Effector CD4-positive, alpha-beta T cell (primary cell): ENCODE measurements at regions not wholly inside any gene's neighbourhood (a gene's known extent, or its start where the extent isn't known, plus 50 kb on each side); places are given as distances from the start of the nearest gene placed in this dataset.

Experiments used
- DNase-seq: peaks from one replicate; pipeline ENCODE4 v3.0.0-alpha.2; 2020

DNA sequence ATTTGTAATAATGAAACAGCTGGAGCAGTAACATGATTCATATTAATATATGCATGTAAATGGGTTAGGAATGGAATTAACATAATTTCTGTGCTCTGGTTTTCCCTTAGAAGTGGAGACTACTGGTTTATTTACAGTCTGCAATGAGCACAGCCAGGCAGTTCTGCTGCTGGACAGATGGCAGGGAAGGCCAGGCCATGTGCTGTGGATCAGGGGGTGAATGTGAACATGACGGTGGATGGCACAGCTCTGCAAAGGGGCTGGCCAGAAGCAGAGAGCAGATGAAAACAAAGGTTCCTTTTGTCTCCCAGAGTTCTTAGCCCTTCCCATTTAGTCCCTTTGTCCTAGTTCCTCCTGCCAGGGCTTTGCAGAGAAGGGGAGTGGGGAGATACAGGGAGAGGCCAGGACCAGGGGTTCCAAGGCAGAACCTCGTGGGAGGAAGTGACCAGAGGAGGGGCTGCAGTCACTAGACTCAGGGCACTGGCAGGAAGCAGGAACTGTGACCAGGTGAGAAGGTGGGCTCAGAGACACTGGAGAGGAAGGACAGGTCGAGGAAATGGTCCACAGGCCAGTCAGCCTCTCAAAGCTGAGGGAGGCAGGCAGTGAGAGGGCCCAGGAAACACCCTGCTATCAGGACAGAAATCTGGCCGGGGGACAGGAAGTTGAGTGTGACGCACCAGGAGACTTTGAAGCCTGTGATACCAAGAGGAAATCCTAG lies 112.9 kb upstream of the ATP8B1 start:
- no peak for DNase-seq

DNA sequence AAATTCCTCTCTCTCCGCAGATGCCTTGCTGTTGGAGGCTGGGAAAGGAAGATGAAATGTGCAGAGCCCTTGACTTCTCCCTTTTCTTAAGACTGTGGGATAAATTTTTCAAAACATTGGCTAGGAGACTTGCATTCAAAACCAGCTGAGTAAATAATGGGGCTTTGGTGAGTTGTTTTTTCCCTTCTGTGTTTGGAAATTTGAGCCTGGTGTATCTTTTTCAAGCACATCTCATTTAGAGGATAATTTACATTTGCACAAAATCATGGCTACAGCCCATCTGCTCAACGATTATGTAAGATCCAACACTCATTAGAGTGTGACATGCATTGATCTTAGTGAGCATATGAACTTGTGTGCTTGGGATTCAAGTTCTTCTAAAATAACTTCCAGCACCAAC lies 112.1 kb upstream of the ATP8B1 start:
- no peak for DNase-seq

DNA sequence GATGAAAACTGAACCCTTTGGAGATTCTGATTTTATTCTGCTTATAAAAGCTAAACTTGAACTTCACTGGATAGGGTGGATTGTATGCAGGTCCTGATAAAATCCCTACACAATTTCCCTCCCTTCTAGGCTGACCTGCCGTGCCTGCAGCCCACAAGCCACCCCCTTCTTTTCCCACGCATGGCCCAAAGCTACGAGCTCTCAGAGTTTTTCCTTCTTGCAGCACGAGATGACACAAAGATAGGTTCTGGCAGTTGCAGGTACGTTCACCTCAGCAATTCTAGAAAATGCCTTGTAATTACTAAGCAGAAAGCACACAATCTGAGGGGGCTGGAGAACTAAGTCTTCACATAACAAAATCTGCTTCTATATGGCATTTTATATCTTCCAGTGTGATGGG lies 110.6 kb upstream of the ATP8B1 start:
- no peak for DNase-seq

DNA sequence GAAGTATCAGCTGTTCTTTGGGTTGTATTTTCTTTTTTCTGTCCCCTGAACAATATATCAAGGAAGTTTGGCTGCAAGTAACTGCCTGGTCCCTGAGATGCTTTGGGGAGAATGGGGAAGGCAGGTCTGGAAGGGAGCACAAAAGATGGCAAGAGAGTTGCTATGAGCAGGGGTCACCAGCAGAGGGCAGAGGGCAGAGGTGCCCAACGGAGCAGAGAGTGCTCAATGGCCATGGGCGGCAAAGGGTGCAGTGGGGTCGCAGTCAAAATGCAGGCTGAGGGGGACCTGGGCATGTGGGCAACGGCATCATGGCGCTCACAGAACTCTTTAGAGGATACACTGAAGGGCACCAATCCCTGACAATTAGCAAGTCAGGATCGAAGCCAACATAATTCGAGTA lies 107.7 kb upstream of the ATP8B1 start:
- DNase-seq, result no peak

DNA sequence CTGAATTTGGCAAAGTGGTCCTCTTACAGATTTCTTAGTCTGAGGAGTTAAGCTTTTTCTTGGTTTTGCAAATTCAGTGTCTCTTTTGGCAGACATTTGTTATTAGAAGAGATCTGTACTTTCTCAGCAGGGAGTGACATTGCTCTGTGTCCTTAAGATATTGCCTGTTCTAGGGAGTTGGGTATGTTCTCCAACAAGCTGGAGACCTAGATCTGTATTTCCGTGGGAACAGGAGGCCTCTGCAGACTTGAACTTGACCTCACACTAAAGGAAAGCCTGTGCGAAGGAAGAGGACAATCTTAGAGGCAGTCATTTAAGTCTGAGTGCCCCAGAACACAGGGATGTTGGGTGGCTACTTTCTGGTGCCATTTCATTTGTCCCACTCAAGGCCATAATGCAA lies 107.0 kb upstream of the ATP8B1 start:
- DNase-seq, result no peak

DNA sequence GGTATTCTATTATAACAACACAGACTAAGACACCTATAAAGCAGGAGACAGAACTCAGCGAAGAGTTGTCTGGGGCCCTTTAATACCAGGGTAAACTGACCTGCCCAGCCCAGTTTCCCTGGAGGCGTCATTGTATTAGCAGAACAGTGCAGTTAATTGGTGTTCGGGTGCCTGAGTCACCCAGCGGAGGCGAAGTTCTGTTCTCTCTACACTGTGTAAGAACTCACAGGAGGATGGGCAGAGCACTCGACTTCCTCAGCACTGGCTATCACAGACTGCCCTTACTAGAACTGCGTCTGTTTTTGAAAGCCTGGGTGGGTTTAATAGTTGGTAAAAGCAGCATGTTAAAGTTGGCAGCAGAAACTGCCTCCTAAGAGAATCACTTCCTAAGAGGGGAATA lies 106.5 kb upstream of the ATP8B1 start:
- no peak for DNase-seq

DNA sequence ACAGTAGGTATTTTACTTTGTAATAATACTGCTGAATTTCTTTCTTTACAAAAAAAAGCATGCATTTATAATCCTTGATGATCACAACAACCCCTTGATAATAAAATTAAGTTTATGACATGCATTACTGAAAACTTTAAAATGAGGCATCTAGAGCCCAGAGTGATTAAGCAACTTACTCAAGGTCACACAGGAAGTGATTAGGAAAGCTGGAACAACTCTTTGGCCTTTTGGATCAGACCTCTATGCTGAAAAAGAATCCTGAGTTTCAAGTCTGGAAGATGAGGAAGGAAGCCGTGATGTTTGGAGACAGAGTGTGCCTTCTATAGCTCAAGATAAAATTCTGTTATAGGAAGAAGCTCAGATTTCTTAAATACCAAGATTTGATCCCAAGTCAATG lies 105.0 kb upstream of the ATP8B1 start:
- no peak for DNase-seq

DNA sequence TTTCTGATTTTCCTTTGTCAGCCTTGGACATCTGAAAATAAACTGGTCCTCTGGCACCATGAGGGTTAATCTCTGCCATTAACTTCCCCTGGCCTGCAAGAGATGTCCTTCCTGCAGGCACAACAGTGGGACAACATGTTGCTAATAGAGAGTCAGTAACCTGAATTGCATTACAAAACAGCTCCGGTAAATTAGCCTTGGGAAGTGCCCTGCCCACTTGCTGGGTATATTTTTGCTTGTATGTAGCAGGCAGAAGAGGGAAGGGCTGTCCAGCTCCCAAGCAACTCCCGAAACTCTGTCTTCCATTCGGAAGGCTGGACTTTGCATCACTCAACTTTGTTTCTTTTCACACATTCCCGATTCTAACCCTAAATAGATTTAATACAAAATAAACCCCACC lies 104.4 kb upstream of the ATP8B1 start:
- DNase-seq, result no peak

DNA sequence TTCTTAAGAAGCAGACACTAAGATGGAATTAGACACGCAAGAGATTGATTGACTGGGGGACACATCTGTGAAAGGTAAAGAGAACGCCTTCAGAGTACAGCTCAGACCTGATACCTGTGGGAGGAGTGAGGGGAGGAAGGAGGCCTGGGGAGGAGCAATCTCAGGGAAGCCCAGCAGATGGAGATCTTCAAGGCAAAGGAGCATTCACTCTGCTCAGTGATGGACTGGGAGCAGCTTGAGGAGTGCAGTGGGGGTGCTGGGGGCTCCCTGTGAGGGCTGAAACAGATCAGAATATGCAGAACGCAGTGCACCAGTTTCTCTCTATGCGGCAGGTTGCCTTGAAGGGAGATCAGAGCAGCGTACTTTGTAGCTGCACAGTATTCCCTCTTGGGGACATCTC lies 103.7 kb upstream of the ATP8B1 start:
- no peak for DNase-seq

DNA sequence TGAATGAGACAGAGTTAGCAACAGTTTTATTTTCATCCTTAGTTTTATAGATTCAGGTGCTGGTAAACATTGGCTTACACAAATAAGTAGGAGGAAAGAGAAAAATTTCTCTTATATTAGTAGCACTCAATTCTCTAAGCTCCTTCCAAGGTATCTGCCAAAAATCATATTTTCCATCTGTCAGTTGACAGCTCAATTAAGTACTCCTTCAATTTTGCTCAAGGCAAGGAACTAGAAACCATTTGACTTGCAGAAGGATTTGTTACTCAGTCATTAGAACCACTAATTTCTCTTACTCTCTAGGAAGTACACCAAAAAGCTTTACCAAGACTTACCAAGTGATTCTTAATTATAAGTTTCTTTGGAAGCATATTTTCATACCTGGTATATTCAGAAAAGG lies 101.4 kb upstream of the ATP8B1 start:
- no peak for DNase-seq

DNA sequence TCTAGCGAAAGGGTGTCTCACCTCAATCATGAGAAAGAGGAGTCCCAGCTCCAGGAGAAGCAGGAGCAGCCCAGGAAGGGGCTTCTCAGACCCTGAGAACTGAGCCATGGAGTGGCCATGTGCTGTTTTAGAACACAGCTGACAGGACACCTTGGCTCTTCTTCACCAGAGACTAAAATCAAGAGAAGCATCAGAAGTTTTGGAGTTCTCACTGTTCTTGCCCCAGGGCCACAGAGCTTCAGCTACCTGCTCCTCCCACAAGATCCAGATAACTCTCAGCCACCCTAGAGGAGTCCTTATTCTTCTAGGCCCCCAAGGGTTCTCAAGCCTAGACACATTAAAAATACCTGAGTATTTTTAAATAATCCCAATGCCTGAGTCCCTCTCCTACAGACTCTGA lies 99.6 kb upstream of the ATP8B1 start:
- DNase-seq, result no peak

DNA sequence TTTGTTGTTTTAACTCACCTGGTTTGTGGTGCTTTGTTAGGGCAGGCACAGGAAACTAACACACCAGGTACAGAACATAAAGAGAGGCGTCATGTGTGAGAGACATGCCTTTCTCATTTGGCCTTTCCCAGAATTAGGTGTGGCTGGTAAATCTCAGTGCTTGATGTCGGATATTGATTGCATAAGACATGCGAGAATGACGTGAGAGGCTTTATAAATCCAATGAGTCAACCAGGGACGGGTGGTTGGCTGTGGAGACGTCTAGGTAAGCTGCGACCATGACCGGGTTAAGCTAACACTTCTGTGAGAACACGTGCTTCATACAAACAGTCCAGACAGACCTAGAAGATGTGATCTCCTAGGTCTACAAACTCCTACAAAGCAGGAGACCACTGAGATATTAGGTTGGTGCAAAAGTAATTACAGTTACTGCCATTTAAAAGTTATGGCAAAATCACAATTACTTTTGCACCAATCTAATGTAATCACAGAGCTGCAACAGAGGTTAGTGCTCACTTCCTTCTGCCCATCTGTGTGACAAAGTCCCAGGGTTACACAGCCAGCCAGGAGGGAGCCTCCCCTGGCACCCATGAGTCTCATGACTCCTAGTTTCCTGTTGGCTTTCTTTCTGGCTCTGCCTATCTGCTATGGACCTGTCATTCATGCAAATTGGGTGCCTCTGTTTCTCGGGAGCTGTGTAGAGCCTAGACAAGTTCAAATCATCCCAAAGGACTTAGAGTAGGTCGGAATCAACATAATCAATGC lies 98.9 kb upstream of the ATP8B1 start:
- DNase-seq, result no peak

DNA sequence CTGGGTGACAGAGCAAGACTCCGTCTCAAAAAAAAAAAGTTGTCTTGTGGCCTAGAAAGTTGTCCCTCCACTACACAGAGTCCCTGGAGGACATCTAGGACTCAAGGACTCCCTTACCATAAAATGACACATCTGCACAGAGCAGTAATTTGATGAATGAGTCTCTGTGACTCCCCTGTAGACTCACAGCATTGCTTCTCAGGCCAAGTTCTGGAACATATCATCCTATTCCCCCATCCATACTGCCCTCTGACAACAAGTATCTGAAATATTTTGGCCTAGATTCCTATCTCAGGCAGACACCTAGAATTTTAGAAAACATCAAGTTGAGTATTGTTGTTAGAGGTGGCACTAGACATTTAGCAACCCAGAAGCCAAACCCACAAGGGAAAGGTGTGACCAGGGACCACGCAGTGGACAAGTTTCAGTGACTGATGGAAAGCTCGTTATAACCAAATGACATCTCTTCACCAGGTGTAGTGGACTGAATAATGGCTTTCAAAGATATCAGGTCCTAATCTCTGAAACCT lies 97.9 kb upstream of the ATP8B1 start:
- no peak for DNase-seq

DNA sequence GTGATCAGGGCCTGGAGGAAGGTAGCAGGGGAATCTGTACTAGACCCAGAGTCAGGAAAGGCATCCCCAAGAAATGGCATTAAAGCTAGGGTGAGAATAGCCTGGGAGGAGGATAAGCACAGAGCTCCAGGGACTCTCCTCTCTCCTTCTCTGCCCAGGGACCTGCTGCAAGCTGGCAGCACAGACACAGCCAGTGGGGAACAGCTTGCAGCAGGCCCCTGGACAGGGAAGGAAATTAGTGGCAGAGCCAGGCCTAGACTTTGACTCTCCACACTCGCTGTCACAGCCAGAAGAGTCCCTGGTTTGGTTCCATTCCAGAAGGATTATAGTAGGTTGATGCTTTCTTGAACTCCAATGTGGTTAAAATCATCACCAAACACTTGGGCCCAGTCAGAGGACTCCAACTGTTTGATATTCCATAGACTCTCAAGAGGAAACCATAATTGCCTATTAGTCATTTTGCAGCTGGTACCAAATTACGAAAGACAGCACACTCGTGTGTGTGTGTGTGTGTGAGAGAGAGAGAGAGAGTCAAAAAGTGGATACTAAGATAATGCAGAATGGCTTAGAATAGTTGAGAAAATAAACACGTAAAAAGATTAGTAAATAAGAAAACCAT lies 95.5 kb upstream of the ATP8B1 start:
- DNase-seq, result no peak

DNA sequence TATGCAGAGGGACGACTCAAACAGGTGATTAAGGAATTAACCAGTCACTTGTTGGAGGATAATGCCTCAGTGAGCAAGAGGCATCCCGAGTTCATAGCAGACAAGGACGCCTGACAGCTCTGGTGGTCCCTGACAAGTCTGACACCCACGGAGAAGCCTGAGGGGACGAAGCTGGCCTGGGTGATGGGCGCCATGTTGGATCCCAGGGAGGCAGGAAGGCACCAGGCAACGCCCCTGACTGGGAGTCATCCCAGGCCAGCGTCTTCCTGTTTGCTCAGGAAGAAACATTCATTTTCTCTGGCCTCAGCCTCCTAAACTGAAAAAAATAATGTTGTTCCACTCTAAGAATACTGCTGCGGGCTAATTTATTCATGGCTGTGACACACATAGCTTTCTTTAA lies 92.1 kb upstream of the ATP8B1 start:
- DNase-seq, result no peak

DNA sequence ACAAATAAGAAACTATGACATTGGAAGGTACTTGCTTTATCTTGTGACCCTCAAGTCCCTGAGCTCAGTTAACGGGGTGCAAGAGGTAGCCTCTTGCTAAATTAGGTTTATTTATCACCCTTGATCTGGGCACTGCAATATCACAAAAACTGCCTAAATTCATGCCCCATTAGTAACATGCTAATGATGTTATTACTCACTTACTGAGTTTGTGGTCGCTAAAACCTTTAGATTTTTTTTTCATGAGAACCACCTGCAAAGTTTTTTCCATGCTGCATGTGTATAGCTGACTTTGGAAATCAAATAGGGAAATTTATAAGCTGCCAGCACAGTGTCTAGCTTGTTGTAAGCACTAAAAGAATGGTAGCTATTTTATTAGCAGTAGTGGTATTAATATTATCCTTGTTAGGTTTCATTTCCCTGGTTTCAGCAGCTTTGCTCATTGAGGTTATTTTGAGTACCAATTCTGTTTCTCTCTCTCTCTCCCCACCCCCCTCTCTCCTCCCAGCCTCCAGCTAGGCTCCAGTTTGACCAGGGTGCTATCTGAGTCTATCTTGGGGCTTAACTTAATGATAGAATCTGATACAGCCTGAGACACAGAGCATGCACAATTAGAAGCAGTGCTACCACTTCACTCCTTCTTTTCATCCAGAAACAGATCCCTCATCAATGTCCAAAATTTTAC lies 88.7 kb upstream of the ATP8B1 start:
- no peak for DNase-seq

DNA sequence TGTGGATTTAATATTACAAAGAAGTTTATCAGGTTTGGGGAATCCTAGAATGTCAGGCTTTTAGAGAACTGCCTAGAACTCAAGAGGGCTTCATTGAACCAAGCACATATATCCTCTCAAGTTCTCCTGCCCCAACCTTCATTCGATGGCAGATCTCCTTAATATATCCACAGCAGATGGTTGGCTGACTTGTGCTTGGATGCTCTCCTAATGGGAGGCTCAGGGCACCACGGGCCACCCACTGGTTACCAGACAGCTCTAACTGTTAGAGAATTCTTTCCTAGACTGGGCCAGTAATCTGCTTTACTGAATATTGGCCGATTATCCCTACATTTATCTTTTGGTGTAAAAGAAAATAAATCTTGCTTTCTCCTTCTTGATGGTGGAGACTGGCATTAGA lies 87.2 kb upstream of the ATP8B1 start:
- DNase-seq, result no peak

DNA sequence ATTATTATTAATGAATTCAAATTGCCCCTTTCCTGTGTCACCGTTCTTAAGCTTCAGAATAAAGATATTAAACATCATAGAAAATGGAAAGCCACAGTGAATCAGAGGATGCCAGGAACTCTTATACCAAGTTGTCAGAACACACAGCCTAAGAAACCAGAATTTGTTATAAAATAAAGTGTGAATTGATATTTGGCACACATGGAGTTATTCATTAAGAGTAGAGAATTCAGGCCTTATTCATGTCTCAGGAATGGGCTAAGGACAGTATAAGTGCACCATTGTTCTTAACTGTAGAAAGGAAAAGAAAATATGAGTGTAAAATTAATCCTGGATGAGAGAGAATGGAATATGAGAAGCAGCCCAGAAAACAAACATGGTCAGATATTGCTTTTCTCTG lies 86.7 kb upstream of the ATP8B1 start:
- DNase-seq, result no peak

DNA sequence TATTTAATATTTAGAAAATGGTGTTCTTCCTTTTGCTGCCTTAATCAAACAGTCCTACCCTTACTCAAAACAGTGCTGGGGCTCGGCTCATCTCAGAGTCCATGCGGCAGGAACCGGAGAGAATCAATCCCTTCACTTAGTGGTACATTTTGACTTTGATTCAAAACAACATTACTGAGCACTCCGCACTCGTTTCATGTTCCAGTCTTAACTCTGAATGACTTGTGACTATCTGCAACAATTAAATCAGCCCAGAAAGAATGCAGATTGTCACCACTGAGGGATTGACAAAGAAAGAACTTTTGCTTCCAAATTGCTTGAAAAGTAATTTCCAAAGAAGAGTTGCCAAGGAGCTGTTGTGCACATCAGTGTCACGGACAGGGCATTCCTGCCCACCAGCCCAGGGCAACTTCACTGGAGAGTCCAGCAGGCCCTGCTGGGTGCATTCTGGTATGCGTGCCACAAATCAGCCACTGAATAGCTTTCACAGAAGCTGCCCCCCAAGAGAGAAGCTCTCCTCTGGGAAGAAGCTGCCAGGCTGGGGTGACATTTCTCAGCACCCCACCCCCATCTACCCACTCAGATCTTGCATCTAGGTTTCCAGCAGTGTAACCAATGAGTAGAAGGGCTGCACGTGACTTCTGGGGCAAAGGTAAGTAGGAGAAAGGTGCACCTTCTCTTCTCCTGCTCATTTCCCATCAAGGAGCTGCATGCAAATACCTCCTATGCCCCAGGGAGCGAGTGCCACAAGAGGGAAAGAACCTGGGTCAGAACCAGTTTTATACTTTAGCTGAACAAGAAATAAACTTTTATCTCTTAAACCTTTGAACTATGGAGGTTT lies 84.6 kb upstream of the ATP8B1 start:
- no peak for DNase-seq

DNA sequence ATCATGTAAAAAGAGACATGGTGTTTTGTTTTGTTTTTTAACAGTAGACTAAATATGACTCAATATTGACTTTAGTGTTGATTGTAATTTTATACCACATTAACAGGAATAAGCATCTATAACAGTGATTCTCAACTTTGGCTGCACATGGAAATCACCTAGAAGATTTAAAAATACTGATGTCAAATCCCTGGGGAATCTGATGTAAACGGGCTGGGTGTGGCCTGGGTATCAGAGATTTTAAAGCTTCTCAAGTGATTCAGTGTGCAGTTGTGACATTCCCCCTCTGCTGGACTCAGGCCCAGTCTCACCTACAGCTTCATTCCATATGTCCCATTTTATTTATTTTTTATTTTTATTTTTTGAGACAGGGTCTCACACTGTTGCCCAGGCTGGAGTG lies 82.8 kb upstream of the ATP8B1 start:
- no peak for DNase-seq

DNA sequence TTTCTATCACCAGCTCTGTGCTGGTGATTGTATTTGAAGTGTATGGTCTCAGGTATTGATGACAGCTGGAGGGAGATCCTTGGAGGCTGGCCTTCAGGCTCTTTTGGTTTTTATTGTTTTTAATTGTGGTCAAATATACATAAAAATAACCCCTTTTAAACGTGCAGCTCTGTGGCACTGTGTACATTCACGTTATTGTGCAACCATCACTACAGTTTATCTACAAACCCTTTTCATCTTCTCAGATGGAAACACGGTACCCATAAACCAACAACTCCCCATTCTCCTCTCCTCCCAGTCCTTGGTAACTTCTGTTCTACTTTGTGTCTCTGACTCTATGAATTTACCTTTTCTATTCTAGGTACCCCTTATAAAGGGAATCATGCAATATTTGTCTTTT lies 79.3 kb upstream of the ATP8B1 start:
- DNase-seq, result no peak

DNA sequence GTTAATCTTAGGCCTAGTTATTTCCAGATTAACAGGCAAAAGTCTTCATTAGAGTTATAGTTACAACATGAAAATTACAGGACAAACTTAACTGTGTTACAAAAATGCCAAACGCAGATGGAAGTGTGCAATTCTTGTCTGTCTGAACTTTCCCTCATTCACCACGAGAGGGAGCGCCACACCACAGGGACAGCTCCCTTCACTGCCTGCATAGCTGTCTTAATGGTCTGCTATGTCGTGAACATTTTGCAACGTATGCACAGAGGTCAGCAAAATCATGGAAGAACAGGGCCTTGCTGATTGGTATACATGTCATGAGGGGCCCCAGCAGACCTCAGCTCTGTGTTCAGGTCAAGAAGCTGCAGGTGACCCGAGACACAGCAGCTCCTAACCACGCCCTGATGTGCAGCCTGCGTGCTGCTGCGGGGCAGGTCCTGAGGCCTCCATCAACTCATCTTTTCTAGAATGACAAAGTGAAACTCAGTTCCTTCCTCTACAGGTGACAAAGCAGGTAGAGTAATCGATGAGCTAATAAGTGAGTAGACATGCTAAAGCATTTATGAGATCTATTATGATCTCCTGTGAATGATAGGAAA lies 78.8 kb upstream of the ATP8B1 start:
- peak; percentile 21 for DNase-seq
